OCI-LY1 (cell line): ENCODE measurements at regions not wholly inside any gene's neighbourhood (a gene's known extent, or its start where the extent isn't known, plus 50 kb on each side); places are given as distances from the start of the nearest gene placed in this dataset.

ENCODE experiments used
- H2AFZ ChIP-seq: fragments of 200-600 bp; sonication (generic), shearing (Covaris generic); 2 replicates; pipeline ENCODE4 v1.6.0; 2014; ENCODE audit warnings: antibody characterized with exemption, mild to moderate bottlenecking, low read length
- H3F3A ChIP-seq: fragments of 200-600 bp; sonication (generic), shearing (Covaris generic); 2 replicates; pipeline ENCODE4 v1.6.0; 2014; ENCODE audit warnings: mild to moderate bottlenecking, antibody characterized with exemption, low read length, moderate library complexity; ENCODE audit not compliant: insufficient read depth
- H3K27ac ChIP-seq: fragments of 200-600 bp; sonication (generic); 2 replicates; pipeline ENCODE4 v1.5.1; 2014; ENCODE audit warnings: low read length, mixed run types, mild to moderate bottlenecking, low read depth; ENCODE audit not compliant: poor library complexity, severe bottlenecking
- H3K27me3 ChIP-seq: fragments of 200-600 bp; sonication (generic); 2 replicates; pipeline ENCODE4 v1.6.0; 2014; ENCODE audit warnings: antibody characterized with exemption, mild to moderate bottlenecking, low read length, moderate library complexity; ENCODE audit not compliant: insufficient read depth
- H3K36me3 ChIP-seq: fragments of 200-600 bp; sonication (generic); 2 replicates; pipeline ENCODE4 v1.6.1; 2014; ENCODE audit warnings: mild to moderate bottlenecking, antibody characterized with exemption, low read length, moderate library complexity, mixed read lengths; ENCODE audit not compliant: insufficient read depth
- H3K4me1 ChIP-seq: fragments of 200-600 bp; sonication (generic); 2 replicates; pipeline ENCODE4 v1.5.1; 2014; ENCODE audit warnings: mild to moderate bottlenecking, low read length, moderate library complexity; ENCODE audit not compliant: insufficient read depth, severe bottlenecking
- H3K4me2 ChIP-seq: fragments of 200-600 bp; sonication (generic), shearing (Covaris generic); 2 replicates; pipeline ENCODE4 v1.6.1; 2014; ENCODE audit warnings: low read length
- H3K4me3 ChIP-seq: fragments of 200-600 bp; sonication (generic); 2 replicates; pipeline ENCODE4 v1.5.1; 2014; ENCODE audit warnings: low read length, low read depth, mild to moderate bottlenecking, mixed read lengths; ENCODE audit not compliant: poor library complexity, severe bottlenecking
- H3K79me2 ChIP-seq: fragments of 200-600 bp; shearing (Covaris generic); 2 replicates; pipeline ENCODE4 v1.6.1; 2016; ENCODE audit warnings: mixed run types, low read length, mixed read lengths; ENCODE audit not compliant: insufficient read depth
- H3K9ac ChIP-seq: fragments of 200-600 bp; sonication (generic), shearing (Covaris generic); 2 replicates; pipeline ENCODE4 v1.6.1; 2014; ENCODE audit warnings: mild to moderate bottlenecking, low read length, mixed read lengths
- H3K9me2 ChIP-seq: fragments of 200-600 bp; sonication (generic), shearing (Covaris generic); 2 replicates; pipeline ENCODE4 v1.6.1; 2014; ENCODE audit warnings: low read depth, mild to moderate bottlenecking, low read length, mixed read lengths
- H3K9me3 ChIP-seq: fragments of 200-600 bp; shearing (Covaris generic); 2 replicates; pipeline ENCODE4 v1.6.1; 2014; ENCODE audit warnings: low read length, mixed read lengths
- H4K20me1 ChIP-seq: fragments of 200-600 bp; sonication (generic), shearing (Covaris generic); 2 replicates; pipeline ENCODE4 v1.6.0; 2016; ENCODE audit warnings: mild to moderate bottlenecking, low read length; ENCODE audit not compliant: insufficient read depth
- CTCF ChIP-seq: fragments of 200-600 bp; sonication (generic), shearing (Covaris generic); IDR thresholded peaks from 2 replicates; pipeline ENCODE4 v1.5.1; 2017; ENCODE audit warnings: mild to moderate bottlenecking, antibody characterized with exemption, low read length, moderate library complexity, mixed read lengths
- EZH2 ChIP-seq: fragments of 200-600 bp; sonication (generic), shearing (Covaris generic); IDR thresholded peaks from 2 replicates; pipeline ENCODE4 v1.8.0; 2017; ENCODE audit warnings: borderline replicate concordance, mixed run types, mild to moderate bottlenecking, antibody characterized with exemption, low read length, moderate library complexity, mixed read lengths

DNA sequence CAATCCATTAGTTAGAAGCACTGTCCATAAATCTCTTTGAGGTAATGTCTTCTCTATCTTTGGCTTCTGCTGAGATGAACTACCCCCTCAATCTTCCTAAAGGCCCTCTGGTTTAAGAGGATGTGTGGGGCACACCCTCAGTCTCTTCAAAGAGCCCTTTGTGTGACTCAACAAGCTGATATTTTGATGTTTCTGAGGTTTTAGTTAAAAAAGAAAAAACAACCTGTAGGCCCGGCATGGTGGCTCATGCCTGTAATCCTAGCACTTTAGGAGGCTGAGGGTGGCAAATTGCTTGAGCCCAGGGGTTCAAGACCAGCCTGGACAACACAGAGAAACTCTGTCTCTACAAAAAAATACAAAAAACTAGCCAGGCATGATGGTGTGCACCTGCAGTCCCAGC is 593.5 kb downstream of the TMEM182 start:
- no peak overlapping the region for H3K27ac ChIP-seq
- H3K9me2 ChIP-seq, result no peaks in the 10 kb centered on the region
- H3K4me3 ChIP-seq, result no peak overlapping the region
- no peaks in the 10 kb centered on the region for H3K9me3 ChIP-seq
- H3F3A ChIP-seq, result no peaks in the 10 kb centered on the region
- no peaks in the 10 kb centered on the region for H3K79me2 ChIP-seq
- H3K9ac ChIP-seq, result no peak overlapping the region
- H4K20me1 ChIP-seq, result no peaks in the 10 kb centered on the region
- no peaks in the 10 kb centered on the region for H3K27me3 ChIP-seq
- no peaks in the 10 kb centered on the region for H3K36me3 ChIP-seq
- no peak overlapping the region for H2AFZ ChIP-seq
- H3K4me1 ChIP-seq, result no peaks in the 10 kb centered on the region
- TF ChIP-seq EZH2 (no peak), CTCF (no peak)
- H3K4me2 ChIP-seq, result no peak overlapping the region

GRCh38 chr2:103361712-103362111 is 599.9 kb downstream of the TMEM182 start:
- no peaks in the 10 kb centered on the region for H3K9me2 ChIP-seq
- H3K79me2 ChIP-seq, result no peaks in the 10 kb centered on the region
- H3K9me3 ChIP-seq, result no peaks in the 10 kb centered on the region
- no peak overlapping the region for H3K9ac ChIP-seq
- no peaks in the 10 kb centered on the region for H3K4me1 ChIP-seq
- H3K27me3 ChIP-seq, result no peaks in the 10 kb centered on the region
- no peaks in the 10 kb centered on the region for H3F3A ChIP-seq
- H3K4me2 ChIP-seq, result no peak overlapping the region
- H3K36me3 ChIP-seq, result no peaks in the 10 kb centered on the region
- no peak overlapping the region for H3K27ac ChIP-seq
- no peak overlapping the region for H3K4me3 ChIP-seq
- H4K20me1 ChIP-seq, result no peaks in the 10 kb centered on the region
- H2AFZ ChIP-seq, result no peak overlapping the region
- TF ChIP-seq CTCF (no peak), EZH2 (no peak)

- TF ChIP-seq CTCF (no peak), EZH2 (no peak)
These were observed 601.8 kb downstream of the TMEM182 start for GRCh38 chr2:103363639-103364038.

More at GRCh38 chr2:103363639-103364038, 601.8 kb downstream of the TMEM182 start:
- Histone ChIP-seq H3K27me3 (no peaks in the 10 kb centered on the region), H2AFZ (no peak overlapping the region), H3K4me1 (no peaks in the 10 kb centered on the region), H3K4me2 (no peak overlapping the region), H3F3A (no peaks in the 10 kb centered on the region), H3K9me3 (no peaks in the 10 kb centered on the region), H3K9me2 (no peaks in the 10 kb centered on the region), H3K79me2 (no peaks in the 10 kb centered on the region), H3K9ac (no peak overlapping the region), H3K27ac (no peak overlapping the region), H3K4me3 (no peak overlapping the region), H4K20me1 (no peaks in the 10 kb centered on the region), H3K36me3 (no peaks in the 10 kb centered on the region)
